A673 (cell line): ENCODE measurements at regions not wholly inside any gene's neighbourhood (a gene's known extent, or its start where the extent isn't known, plus 50 kb on each side); places are given as distances from the start of the nearest gene placed in this dataset.

Experiments used
- EZH2 ChIP-seq: fragments of 200-600 bp; sonication (generic); IDR thresholded peaks from 2 replicates; pipeline ENCODE4 v1.6.1; 2017; ENCODE audit warnings: borderline replicate concordance, low read depth, mild to moderate bottlenecking, mixed read lengths, antibody characterized with exemption, low read length; ENCODE audit not compliant: poor library complexity, severe bottlenecking
- TF ChIP-seq, protein P1 (sequence below): fragments of 300-800, 200-600 bp; sonication (generic); conservative IDR thresholded peaks from 2 replicates; pipeline ENCODE4 v1.5.1; 2017; ENCODE audit warnings: low read depth, mild to moderate bottlenecking, antibody characterized with exemption, low read length, moderate library complexity, mixed read lengths

DNA sequence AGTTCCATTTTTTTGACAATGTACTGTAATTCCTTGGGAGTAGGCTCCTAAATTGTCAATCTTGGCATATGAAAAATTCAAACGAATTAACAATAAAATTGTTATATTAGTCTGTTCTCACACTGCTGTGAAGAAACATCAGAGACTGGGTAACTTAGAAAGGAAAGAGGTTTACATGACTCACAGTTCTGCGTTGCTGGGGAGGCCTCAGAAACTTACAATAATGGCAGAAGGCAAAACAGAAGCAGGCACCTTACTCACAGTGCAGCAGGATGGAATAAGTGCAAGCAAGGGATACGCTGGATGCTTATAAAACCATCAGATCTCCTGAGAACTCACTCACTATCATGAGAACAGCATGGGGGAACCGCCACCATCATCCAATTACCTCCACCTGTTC is 246.4 kb upstream of the TRAM1L1 start:
- TF ChIP-seq, protein P1, sequence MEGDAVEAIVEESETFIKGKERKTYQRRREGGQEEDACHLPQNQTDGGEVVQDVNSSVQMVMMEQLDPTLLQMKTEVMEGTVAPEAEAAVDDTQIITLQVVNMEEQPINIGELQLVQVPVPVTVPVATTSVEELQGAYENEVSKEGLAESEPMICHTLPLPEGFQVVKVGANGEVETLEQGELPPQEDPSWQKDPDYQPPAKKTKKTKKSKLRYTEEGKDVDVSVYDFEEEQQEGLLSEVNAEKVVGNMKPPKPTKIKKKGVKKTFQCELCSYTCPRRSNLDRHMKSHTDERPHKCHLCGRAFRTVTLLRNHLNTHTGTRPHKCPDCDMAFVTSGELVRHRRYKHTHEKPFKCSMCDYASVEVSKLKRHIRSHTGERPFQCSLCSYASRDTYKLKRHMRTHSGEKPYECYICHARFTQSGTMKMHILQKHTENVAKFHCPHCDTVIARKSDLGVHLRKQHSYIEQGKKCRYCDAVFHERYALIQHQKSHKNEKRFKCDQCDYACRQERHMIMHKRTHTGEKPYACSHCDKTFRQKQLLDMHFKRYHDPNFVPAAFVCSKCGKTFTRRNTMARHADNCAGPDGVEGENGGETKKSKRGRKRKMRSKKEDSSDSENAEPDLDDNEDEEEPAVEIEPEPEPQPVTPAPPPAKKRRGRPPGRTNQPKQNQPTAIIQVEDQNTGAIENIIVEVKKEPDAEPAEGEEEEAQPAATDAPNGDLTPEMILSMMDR = no peak
- no peak for TF ChIP-seq EZH2
